GM23338 (cell line): ENCODE measurements at regions not wholly inside any gene's neighbourhood (a gene's known extent, or its start where the extent isn't known, plus 50 kb on each side); places are given as distances from the start of the nearest gene placed in this dataset.

Experiments
- ATAC-seq: fragments of 200-7000 bp; cut with Tn5 transposase; 3 replicates; pipeline ENCODE4 v1.9.1; 2020
- DNase-seq: peaks from one replicate; pipeline ENCODE4 v3.0.0-alpha.2; 2015; ENCODE audit warnings: low spot score
- H2AFZ ChIP-seq: fragments of 200-600 bp; sonication (generic); 2 replicates; pipeline ENCODE4 v1.8.0; 2016; ENCODE audit warnings: antibody characterized with exemption, mild to moderate bottlenecking, moderate library complexity
- H3F3A ChIP-seq: fragments of 200-600 bp; sonication (generic); replicated peaks from 2 replicates; pipeline ENCODE4 v1.8.0; 2017; ENCODE audit warnings: antibody characterized with exemption, mixed run types, low read depth
- H3K27ac ChIP-seq: fragments of 200-600 bp; sonication (generic); 2 replicates; pipeline ENCODE4 v1.6.1; 2016; ENCODE audit warnings: low read depth
- H3K27me3 ChIP-seq: fragments of 200-600 bp; sonication (generic); 2 replicates; pipeline ENCODE4 v1.8.0; 2016; ENCODE audit warnings: mild to moderate bottlenecking, mixed run types, moderate library complexity; ENCODE audit not compliant: insufficient read depth
- H3K36me3 ChIP-seq: fragments of 200-600 bp; sonication (generic); 2 replicates; pipeline ENCODE4 v1.8.0; 2016; ENCODE audit warnings: mild to moderate bottlenecking; ENCODE audit not compliant: insufficient read depth
- H3K4me1 ChIP-seq: fragments of 200-600 bp; sonication (generic); 2 replicates; pipeline ENCODE4 v1.8.0; 2016; ENCODE audit warnings: mild to moderate bottlenecking, moderate library complexity; ENCODE audit not compliant: insufficient read depth
- H3K4me2 ChIP-seq: fragments of 200-600 bp; sonication (generic); 2 replicates; pipeline ENCODE4 v1.7.1; 2017; ENCODE audit warnings: mixed run types
- H3K4me3 ChIP-seq: fragments of 200-600 bp; sonication (generic); 2 replicates; pipeline ENCODE4 v1.6.1; 2016; ENCODE audit warnings: mixed run types
- H3K79me2 ChIP-seq: fragments of 200-600 bp; sonication (generic); replicated peaks from 2 replicates; pipeline ENCODE4 v1.8.0; 2017; ENCODE audit warnings: mild to moderate bottlenecking; ENCODE audit not compliant: insufficient read depth
- H3K9me2 ChIP-seq: fragments of 200-600 bp; sonication (generic); 2 replicates; pipeline ENCODE4 v1.8.0; 2017; ENCODE audit not compliant: insufficient read depth
- H4K20me1 ChIP-seq: fragments of 200-600 bp; sonication (generic); replicated peaks from 2 replicates; pipeline ENCODE4 v1.8.0; 2017; ENCODE audit warnings: mild to moderate bottlenecking; ENCODE audit not compliant: insufficient read depth
- H3K27ac Mint-ChIP-seq: 2 replicates; pipeline ENCODE4 v1.8.0; 2020; ENCODE audit warnings: inconsistent platforms, mild to moderate bottlenecking, moderate library complexity, mixed read lengths
- H3K27me3 Mint-ChIP-seq: 3 replicates; pipeline ENCODE4 v1.8.0; 2022; ENCODE audit warnings: low read depth, mild to moderate bottlenecking, moderate library complexity, mixed read lengths, inconsistent platforms; ENCODE audit not compliant: insufficient read depth, poor library complexity
- H3K36me3 Mint-ChIP-seq: 3 replicates; pipeline ENCODE4 v1.8.0; 2021; ENCODE audit warnings: low read depth, mild to moderate bottlenecking, inconsistent platforms, moderate library complexity, mixed read lengths
- H3K4me1 Mint-ChIP-seq: 3 replicates; pipeline ENCODE4 v1.8.0; 2020; ENCODE audit warnings: mild to moderate bottlenecking, inconsistent platforms, mixed read lengths
- H3K4me3 Mint-ChIP-seq: 3 replicates; pipeline ENCODE4 v1.8.0; 2021; ENCODE audit warnings: moderate library complexity, mild to moderate bottlenecking, inconsistent platforms, mixed read lengths
- H3K9me3 Mint-ChIP-seq: 3 replicates; pipeline ENCODE4 v1.8.0; 2020; ENCODE audit warnings: moderate library complexity, mild to moderate bottlenecking, inconsistent platforms, mixed read lengths
- EZH2 ChIP-seq: fragments of 200-600 bp; sonication (generic); IDR thresholded peaks from one replicate; pipeline ENCODE4 v1.8.0; 2017; ENCODE audit warnings: antibody characterized with exemption, mild to moderate bottlenecking, low read depth; ENCODE audit not compliant: unreplicated experiment
- NANOG ChIP-seq: IDR thresholded peaks from 2 replicates; pipeline ENCODE4 v1.6.1; 2016; ENCODE audit warnings: antibody characterized with exemption, borderline replicate concordance
- REST ChIP-seq: IDR thresholded peaks from one replicate; pipeline ENCODE4 v1.6.1; 2018; ENCODE audit warnings: antibody characterized with exemption; ENCODE audit not compliant: unreplicated experiment
- ZNF114 ChIP-seq: fragments of 250-450 bp; sonication (Bioruptor Pico); IDR thresholded peaks from 2 replicates; pipeline ENCODE4 v1.5.0; 2020; ENCODE audit warnings: mild to moderate bottlenecking, moderate library complexity
- ZNF462 ChIP-seq: fragments of 250-450 bp; sonication (Bioruptor Pico); IDR thresholded peaks from 2 replicates; pipeline ENCODE4 v1.5.0; 2020; ENCODE audit warnings: mild to moderate bottlenecking, moderate library complexity
- TF ChIP-seq, protein P1 (sequence below), 2 experiments: fragments of 200-600 bp in 1 of 2; sonication (generic) in 1 of 2; conservative IDR thresholded peaks; 2 replicates each; pipeline versions ENCODE4 v1.5.1 to v1.6.1; 2016 to 2017; ENCODE audit warnings: antibody characterized with exemption in 2 of 2, low read depth in 2 of 2, mild to moderate bottlenecking in 2 of 2, moderate library complexity in 1 of 2

DNA sequence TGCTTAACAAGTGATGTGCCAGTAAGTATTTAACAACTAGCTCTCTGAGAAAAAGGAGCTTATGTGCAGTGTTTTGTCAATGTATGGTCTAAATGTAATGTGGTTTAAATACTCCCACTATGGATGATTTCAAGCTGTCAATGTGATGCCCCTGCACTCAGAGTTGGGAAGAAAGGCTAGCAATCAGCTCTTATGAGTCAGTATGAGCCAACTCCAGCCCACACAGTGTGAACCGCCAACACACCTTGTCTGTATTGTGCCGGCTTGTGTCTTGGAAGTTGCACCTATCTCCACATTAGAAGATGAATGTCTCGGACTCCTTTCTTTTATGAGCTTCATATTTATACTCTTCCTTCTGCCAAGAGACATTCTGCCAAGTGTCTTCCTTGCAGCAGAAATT, 703.8 kb upstream of the RAB6C start (continued):
- TF ChIP-seq ZNF462 (CRISPR knock-in tag) (no peak), EZH2 (no peak)

GRCh38 chr2:129276978-129277584, 702.4 kb upstream of the RAB6C start:
- Histone ChIP-seq H3K4me3 (no peak overlapping the region), H3K9me2 (no peaks in the 10 kb centered on the region; the same call in 1 of the 2 replicates), H3K4me2 (no peak overlapping the region), H3K79me2 (no peaks in the 10 kb centered on the region), H3K27me3 (no peaks in the 10 kb centered on the region), H3F3A (no peaks in the 10 kb centered on the region), H3K36me3 (no peaks in the 10 kb centered on the region), H2AFZ (no peak overlapping the region), H4K20me1 (no peaks in the 10 kb centered on the region), H3K27ac (no peak overlapping the region), H3K4me1 (no peaks in the 10 kb centered on the region)
- no peak overlapping the region for H3K27ac Mint-ChIP-seq
- H3K4me3 Mint-ChIP-seq, result no peak overlapping the region
- no peaks in the 10 kb centered on the region for H3K4me1 Mint-ChIP-seq
- ATAC-seq, result no peak
- H3K9me3 Mint-ChIP-seq, result peaks cover 12% of the 10 kb centered on the region; the same call in 2 of the 3 replicates
- H3K36me3 Mint-ChIP-seq, result no peaks in the 10 kb centered on the region
- DNase-seq, result no peak
- no peaks in the 10 kb centered on the region for H3K27me3 Mint-ChIP-seq
- TF ChIP-seq, protein P1, sequence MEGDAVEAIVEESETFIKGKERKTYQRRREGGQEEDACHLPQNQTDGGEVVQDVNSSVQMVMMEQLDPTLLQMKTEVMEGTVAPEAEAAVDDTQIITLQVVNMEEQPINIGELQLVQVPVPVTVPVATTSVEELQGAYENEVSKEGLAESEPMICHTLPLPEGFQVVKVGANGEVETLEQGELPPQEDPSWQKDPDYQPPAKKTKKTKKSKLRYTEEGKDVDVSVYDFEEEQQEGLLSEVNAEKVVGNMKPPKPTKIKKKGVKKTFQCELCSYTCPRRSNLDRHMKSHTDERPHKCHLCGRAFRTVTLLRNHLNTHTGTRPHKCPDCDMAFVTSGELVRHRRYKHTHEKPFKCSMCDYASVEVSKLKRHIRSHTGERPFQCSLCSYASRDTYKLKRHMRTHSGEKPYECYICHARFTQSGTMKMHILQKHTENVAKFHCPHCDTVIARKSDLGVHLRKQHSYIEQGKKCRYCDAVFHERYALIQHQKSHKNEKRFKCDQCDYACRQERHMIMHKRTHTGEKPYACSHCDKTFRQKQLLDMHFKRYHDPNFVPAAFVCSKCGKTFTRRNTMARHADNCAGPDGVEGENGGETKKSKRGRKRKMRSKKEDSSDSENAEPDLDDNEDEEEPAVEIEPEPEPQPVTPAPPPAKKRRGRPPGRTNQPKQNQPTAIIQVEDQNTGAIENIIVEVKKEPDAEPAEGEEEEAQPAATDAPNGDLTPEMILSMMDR (conservative IDR thresholded peaks at IDR 0.05; ENCODE audit: low read depth in 2 of 2), result no peak
- TF ChIP-seq ZNF114 (CRISPR knock-in tag), result no peak
- TF ChIP-seq REST, result no peak
- TF ChIP-seq NANOG, result no peak
